GM19025 (cell line): ENCODE measurements at regions not wholly inside any gene's neighbourhood (a gene's known extent, or its start where the extent isn't known, plus 50 kb on each side); places are given as distances from the start of the nearest gene placed in this dataset.
"Not testable (repeated sequence)": the region's sequence is repeated elsewhere in the genome, so short reads cannot be mapped to it uniquely, and the experiment has no call there.

Experiments used
- ATAC-seq: cut with Tn5 transposase; IDR thresholded peaks from one replicate; pipeline ENCODE4 v1.9.1; 2021; ENCODE audit warnings: mild to moderate bottlenecking, low read depth, moderate library complexity; ENCODE audit not compliant: unreplicated experiment

DNA sequence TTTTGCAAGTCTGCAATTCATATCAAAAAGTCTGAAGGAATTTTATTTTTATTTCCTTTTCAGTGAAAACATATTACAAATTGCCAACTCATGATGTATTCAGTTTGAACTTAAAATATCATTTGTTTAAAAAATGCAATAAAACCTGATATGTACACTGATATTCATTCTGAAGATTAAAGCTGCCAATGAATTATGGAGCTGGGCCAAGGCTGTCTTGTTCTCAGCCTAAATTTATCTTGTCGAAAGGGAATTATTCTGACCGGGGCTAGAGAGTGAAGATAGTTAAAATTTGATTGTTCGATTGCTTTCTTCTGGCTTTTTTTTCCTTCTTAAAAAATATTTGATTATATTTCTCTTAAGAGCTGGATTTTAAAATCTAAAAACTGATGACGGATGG lies 54.0 kb upstream of the RBFOX1 start:
- no peak for ATAC-seq

GRCh38 chr16:7272567-7273158 lies 60.0 kb upstream of the RBFOX1 start:
- ATAC-seq, result no peak

- ATAC-seq, result no peak
These were observed 61.2 kb upstream of the RBFOX1 start for GRCh38 chr16:7271486-7271885.

DNA sequence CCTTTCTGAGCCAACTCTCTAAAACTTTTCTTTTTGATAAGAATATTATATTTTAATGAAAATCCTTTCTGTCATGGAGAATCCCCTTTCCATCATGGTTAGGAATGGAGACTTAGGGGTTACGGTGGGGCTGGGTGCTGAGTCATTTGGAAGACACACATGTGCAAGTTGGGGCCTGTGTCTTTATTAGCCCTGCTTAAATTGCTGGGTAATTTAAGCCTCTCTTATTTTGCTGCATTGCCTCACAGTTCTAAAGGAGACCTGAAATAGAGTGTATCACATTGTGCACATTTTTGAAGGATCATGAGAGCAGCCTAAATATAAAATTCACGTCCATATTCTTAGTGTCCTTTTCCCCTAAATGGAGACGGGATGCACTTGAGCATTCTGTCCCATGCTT lies 61.8 kb upstream of the RBFOX1 start:
- no peak for ATAC-seq

GRCh38 chr16:7270006-7270405 lies 62.6 kb upstream of the RBFOX1 start:
- no peak for ATAC-seq

GRCh38 chr16:7268182-7268581 lies 64.5 kb upstream of the RBFOX1 start:
- ATAC-seq, result no peak

GRCh38 chr16:7257016-7257415 lies 75.6 kb upstream of the RBFOX1 start:
- no peak for ATAC-seq

DNA sequence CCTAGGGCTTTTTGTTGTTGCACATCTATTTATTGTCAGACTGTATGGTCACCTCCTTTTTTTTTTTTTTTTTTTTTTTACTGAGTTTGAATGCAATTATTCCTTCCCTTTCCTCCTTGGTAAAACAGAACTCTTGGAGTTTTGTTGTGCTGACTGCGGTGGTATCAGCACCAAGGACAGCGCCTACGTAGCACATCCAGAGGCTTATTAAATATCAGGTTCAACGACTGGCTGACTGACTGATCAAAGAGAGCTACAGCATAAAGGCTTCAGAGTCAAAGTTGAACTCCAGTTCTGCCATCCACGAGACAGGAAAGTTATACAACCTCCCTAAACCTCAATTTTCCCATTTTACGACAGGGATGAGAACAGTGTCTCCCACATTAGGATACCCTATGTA lies 86.1 kb upstream of the RBFOX1 start:
- no peak for ATAC-seq

DNA sequence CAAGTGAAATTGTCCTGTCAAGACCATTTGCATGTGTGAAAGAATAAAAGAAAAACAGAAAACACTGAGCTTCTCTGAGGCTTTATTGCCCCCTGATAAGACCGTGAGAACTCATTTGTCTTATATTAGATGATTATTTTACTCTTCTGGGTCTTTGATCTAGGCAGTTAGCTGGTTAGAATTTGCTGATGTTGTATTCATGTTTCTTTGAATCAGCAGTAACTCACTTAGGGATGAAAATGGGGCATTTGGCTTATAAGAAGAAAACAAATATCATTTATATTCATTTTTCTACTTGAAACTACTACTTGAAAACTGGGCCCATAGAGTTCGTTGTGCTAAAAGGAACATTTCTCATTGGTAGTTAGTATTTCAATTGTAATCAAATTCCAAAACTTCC lies 93.1 kb upstream of the RBFOX1 start:
- ATAC-seq, result no peak

DNA sequence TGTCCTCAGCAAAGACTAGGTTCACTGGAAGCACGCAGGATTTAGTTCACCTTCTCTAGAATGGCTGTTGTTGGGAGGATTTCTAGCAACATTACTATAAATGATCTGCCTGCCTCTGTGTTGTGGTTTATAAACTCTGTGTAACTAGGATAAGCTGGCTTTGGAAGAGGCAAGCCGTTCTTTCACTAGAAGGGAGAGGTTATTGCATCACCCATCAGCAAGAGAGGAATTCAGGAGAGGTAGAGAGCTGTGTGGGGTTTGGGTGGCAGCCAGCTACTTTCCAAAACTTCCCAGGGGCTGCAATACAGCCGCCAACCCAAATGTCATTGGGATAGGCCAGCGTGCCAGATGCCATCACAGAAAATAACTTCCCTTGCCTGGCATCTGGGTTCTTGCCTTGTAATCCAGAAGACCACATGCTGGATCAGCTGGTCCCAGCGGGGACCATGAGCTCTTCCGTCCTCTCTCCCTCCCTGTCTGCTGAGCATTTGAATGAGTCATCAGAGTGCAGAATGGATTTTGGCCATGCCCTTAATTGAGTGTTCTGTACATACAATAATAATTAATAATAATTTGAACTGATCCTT lies 95.7 kb upstream of the RBFOX1 start:
- ATAC-seq, result no peak

DNA sequence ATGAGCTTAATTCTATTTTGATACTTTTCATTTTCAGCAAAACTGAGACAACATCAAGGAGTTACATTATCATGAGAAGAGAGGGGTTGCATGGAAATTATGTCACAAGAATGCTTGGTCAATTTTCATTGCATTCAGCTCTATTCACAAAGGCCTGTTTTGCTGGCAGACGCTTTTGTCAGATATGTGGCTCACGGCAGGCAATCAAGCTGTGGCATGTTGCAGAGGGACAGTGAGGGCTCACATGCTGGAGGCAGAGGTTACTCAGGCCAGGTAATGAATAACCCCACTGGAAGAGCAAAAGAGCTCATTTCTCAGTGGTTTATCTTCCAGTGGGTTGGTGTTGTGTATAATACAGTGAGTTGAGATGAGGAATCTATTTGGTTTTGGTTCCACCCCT lies 98.7 kb upstream of the RBFOX1 start:
- ATAC-seq, result no peak

DNA sequence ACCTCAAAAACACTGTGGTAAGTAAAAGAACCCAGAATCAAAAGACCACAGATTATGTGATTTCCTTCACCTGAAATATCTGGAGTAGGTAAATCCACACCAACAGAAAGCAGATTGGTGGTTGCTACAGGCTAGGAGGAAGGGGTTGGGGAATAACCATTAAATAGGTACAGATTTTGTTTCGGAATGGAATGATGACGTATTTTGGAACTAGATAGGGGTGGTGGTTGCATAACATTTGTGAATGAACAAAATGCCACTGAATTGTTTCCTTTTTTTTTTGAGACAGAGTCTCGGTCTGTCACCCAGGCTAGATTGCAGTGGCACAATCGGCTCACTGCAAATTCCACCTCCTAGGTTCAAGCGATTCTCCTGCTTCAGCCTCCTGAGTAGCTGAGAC lies 100.9 kb upstream of the RBFOX1 start:
- ATAC-seq, result no peak

- ATAC-seq, result not testable (repeated sequence)
These were observed 103.0 kb upstream of the RBFOX1 start for GRCh38 chr16:7229433-7230218.

DNA sequence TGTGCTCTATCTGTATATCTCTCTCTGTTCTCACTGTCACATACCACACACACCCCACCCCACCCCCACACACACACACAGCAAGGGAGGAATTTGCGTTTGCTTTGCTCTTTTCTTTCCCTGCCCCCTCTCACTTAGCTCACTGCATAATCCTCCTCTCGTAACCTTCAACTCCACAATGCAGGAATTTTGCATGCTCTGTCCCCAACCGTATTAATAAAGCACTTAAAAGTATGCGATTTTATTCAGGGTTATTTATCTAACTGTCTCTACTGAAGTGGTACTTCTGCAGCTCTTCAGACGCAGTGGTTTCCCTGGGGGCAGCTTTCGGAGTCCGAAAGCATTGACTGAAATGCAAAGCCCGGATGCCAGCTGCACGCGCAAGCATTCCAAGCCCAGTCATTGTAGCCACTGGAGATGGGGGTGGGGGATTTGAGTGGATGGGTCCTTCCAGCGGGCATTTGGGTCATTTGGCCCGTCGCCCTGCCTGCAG lies 105.4 kb upstream of the RBFOX1 start:
- no peak for ATAC-seq

GRCh38 chr16:7221157-7221556 lies 111.5 kb upstream of the RBFOX1 start:
- ATAC-seq, result no peak

- no peak for ATAC-seq
These were observed 113.7 kb upstream of the RBFOX1 start for GRCh38 chr16:7218936-7219335.

DNA sequence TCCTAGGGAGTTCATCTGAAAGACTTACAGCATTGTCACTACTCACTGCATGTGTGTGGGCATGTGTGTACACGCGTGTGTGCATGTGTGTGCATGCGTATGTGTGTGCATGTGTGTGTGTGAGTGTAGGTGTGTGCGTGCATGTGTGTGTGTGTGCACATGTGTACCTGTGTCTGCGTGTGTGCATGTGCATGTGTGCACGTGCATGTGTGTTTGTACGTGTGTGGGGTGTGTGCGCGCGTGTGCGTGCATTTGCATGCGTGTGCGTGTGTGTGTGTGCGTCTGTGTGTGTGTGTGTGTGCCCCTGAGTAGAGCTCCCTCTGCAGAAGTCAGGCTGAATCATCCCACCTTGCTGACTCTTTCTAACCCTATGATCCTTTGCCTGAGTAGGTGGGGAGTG lies 114.8 kb upstream of the RBFOX1 start:
- ATAC-seq, result no peak

- ATAC-seq, result no peak
These were observed 115.9 kb upstream of the RBFOX1 start for GRCh38 chr16:7216719-7217118.

DNA sequence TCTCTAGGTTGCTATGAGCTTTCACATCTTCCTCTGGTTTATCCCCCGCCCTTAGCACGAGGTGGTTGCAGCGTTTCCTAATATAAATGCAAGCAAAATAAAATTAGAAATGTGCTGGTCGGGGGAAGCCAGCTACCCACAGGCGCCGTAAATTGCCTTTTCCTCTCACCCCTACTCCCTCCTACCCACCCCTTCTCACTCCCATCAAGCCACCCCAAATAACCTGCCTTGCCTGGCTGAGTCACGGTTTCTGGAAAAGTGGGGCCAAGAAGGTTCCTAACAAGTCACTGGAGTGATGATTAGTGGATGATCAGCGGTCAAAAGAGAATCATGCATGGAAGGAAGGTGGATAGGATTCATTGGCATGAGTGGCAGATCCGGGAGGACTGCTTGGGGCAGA lies 120.9 kb upstream of the RBFOX1 start:
- no peak for ATAC-seq

- ATAC-seq, result no peak
These were observed 123.0 kb upstream of the RBFOX1 start for GRCh38 chr16:7209598-7209997.

GRCh38 chr16:7206469-7206868 lies 126.2 kb upstream of the RBFOX1 start:
- ATAC-seq, result no peak

DNA sequence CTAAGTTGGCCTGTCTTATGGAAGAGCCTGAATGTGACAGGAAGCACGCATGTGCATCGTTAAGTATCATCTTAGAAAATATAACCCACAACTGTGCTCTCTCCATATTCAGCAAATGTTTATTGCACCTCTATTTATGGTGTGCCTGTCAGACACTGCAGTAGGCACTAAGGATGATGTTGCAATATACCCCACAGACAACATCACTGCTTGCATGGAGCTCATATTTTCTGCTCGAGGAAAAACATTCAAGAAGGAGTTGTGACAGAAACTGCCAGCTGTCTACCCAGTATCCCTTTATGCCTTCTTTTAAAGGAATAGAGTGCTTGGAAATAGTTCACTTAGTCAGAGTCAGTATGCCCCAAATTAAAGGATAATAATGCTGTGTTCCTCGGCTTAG lies 132.3 kb upstream of the RBFOX1 start:
- no peak for ATAC-seq
